ENCODE measurements at regions not wholly inside any gene's neighbourhood (a gene's known extent, or its start where the extent isn't known, plus 50 kb on each side); places are given as distances from the start of the nearest gene placed in this dataset.

DNA sequence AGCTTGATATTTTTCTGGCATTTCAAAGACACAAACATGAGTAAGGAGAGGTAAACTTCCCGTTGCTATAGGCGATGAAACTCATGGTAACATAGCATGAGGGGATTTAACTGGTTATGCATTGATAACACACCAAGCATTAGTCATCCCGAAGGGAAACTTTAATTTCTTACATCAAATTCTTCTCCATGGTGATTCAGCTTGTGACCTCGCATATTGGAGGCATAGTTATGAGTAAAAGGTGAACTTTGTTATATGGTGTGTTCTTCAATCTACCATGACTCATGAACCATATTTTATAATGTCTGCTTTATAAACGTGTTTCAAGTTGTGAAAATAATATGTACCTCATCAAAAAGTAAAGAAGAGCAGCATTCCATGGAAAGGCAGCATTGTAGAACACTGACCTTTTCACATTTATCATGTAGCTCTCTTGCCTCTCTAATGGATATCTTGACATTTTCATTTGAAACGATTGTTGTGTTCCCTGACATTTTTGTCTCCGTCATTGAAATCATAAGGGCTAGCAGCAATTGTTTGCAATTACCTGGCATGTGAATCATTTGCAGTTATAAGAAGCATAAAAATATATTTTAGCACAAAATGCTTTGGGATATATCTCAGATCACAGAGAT is 491.8 kb downstream of the ANXA1 start:
- H3K4me3 ChIP-seq, result no peak overlapping the region
- no peak for TF ChIP-seq CTCF (IDR thresholded peaks at IDR 0.05)
- DNase-seq (no peak), ATAC-seq (no peak)
- H3K9me3 ChIP-seq, result no peaks in the 10 kb centered on the region
- H3K4me1 ChIP-seq, result no peaks in the 10 kb centered on the region
- no peaks in the 10 kb centered on the region for H3K36me3 ChIP-seq
- H3K27ac ChIP-seq, result no peak overlapping the region
- intact Hi-C loops (cut with DNase I), result no loop called here
- H3K27me3 ChIP-seq, result no peaks in the 10 kb centered on the region

GRCh38 chr9:73647560-73647959 is 495.9 kb downstream of the ANXA1 start:
- TF ChIP-seq CTCF (IDR thresholded peaks at IDR 0.05), result no peak
- H3K4me3 ChIP-seq, result no peak overlapping the region
- H3K27ac ChIP-seq, result no peak overlapping the region
- no peaks in the 10 kb centered on the region for H3K9me3 ChIP-seq
- no peaks in the 10 kb centered on the region for H3K4me1 ChIP-seq
- no peaks in the 10 kb centered on the region for H3K36me3 ChIP-seq
- no peak for DNase-seq
- no peaks in the 10 kb centered on the region for H3K27me3 ChIP-seq
- intact Hi-C loops (cut with DNase I), result no loop called here
- no peak for ATAC-seq

DNA sequence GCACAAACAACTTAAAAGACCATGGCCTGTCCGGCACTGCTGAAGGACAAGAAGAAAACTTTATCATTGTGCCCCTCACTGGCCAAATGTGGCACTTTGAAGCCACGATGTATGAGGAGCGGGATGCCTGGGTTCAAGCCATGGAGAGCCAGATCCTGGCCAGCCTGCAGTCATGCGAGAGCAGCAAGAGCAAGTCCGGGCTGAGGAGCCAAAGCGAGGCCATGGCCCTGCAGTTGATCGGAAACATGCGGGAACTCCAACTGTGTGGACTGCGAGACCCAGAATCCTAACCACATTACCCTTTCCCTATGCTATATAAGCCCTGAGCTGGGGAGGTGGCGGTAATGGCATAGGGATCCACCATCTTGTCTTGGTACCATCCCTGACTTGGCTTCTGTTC is 497.9 kb downstream of the ANXA1 start:
- intact Hi-C loops (cut with DNase I), result no loop called here
- DNase-seq, result no peak
- no peaks in the 10 kb centered on the region for H3K9me3 ChIP-seq

DNA sequence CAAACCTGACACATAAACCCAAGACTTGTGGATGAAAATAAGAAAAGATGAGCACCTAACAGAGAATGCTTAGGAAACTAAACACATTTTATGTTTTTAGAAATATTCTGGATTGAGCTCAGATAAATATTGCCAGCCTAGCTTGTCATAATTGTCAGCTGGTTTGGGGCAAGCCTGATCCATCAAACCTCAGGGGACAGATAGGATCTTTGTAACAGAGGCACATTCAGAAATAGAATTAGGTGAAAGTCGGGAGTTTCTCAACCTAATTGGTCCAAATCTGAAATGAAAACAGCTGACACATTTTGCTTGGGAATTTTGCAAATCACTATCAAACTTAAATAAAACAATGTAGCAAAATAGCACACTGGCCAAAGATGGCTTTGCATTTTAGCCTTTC is 503.7 kb downstream of the ANXA1 start:
- Histone ChIP-seq H3K27ac (no peak overlapping the region), H3K27me3 (no peaks in the 10 kb centered on the region), H3K36me3 (no peaks in the 10 kb centered on the region), H3K9me3 (no peaks in the 10 kb centered on the region), H3K4me3 (no peak overlapping the region), H3K4me1 (no peaks in the 10 kb centered on the region)
- ATAC-seq (no peak), DNase-seq (no peak)
- TF ChIP-seq CTCF (IDR thresholded peaks at IDR 0.05), result no peak
- intact Hi-C loops (cut with DNase I), result no loop called here

More for the DNA sequence above, 497.9 kb downstream of the ANXA1 start:
- H3K4me3 ChIP-seq, result no peak overlapping the region
- no peak for TF ChIP-seq CTCF (IDR thresholded peaks at IDR 0.05)
- no peak overlapping the region for H3K27ac ChIP-seq
- no peak for ATAC-seq
- H3K4me1 ChIP-seq, result no peaks in the 10 kb centered on the region
- no peaks in the 10 kb centered on the region for H3K36me3 ChIP-seq
- H3K27me3 ChIP-seq, result no peaks in the 10 kb centered on the region

- no peak overlapping the region for H3K27ac ChIP-seq
- no peaks in the 10 kb centered on the region for H3K9me3 ChIP-seq
- intact Hi-C loops (cut with DNase I), result no loop called here
These were observed 504.2 kb downstream of the ANXA1 start for GRCh38 chr9:73655831-73656230.

More at GRCh38 chr9:73655831-73656230, 504.2 kb downstream of the ANXA1 start:
- DNase-seq, result no peak
- H3K4me3 ChIP-seq, result no peak overlapping the region
- no peaks in the 10 kb centered on the region for H3K36me3 ChIP-seq
- H3K27me3 ChIP-seq, result no peaks in the 10 kb centered on the region
- no peak for ATAC-seq
- H3K4me1 ChIP-seq, result no peaks in the 10 kb centered on the region
- TF ChIP-seq CTCF (IDR thresholded peaks at IDR 0.05), result no peak
